Liver (tissue), 8 donors: ENCODE measurements at regions not wholly inside any gene's neighbourhood (a gene's known extent, or its start where the extent isn't known, plus 50 kb on each side); places are given as distances from the start of the nearest gene placed in this dataset.

Experiments used
- DNase-seq: peaks from one replicate; pipeline ENCODE4 v3.0.0-alpha.2; 2017; ENCODE audit warnings: low spot score
- H3K27ac ChIP-seq, 2 donors: one replicate each; pipeline ENCODE4 v1.7.0; 2013; ENCODE audit warnings: inconsistent platforms in 2 of 2, low read length in 2 of 2, control low read depth in 1 of 2, low read depth in 1 of 2, mild to moderate bottlenecking in 1 of 2
- H3K27me3 ChIP-seq, 4 donors: one replicate each; pipeline versions ENCODE4 v1.6.1 to v1.7.0; 2013; ENCODE audit warnings: low read length in 3 of 4, inconsistent platforms in 1 of 4, mild to moderate bottlenecking in 1 of 4, moderate library complexity in 1 of 4; ENCODE audit not compliant: control insufficient read depth in 4 of 4, insufficient read depth in 4 of 4
- H3K36me3 ChIP-seq, 4 donors: one replicate each; pipeline versions ENCODE4 v1.6.1 to v1.7.0; 2013; ENCODE audit warnings: low read length in 3 of 4, mild to moderate bottlenecking in 3 of 4, low read depth in 1 of 4, moderate library complexity in 1 of 4; ENCODE audit not compliant: control insufficient read depth in 4 of 4, insufficient read depth in 3 of 4
- H3K4me1 ChIP-seq, 4 donors: one replicate each; pipeline versions ENCODE4 v1.6.1 to v1.7.0; 2013; ENCODE audit warnings: low read length in 3 of 4, mild to moderate bottlenecking in 3 of 4, moderate library complexity in 1 of 4; ENCODE audit not compliant: control insufficient read depth in 4 of 4, insufficient read depth in 4 of 4
- H3K4me3 ChIP-seq, 3 donors: one replicate each; pipeline versions ENCODE4 v1.6.1 to v1.7.0; 2013; ENCODE audit warnings: low read length in 3 of 3, control low read depth in 1 of 3, low read depth in 1 of 3, mild to moderate bottlenecking in 1 of 3
- H3K9ac ChIP-seq, 2 donors: one replicate each; pipeline ENCODE4 v1.7.0; 2013; ENCODE audit warnings: low read length in 2 of 2, mild to moderate bottlenecking in 2 of 2, moderate library complexity in 2 of 2, control low read depth in 1 of 2, low read depth in 1 of 2
- H3K9me3 ChIP-seq, 4 donors: one replicate each; pipeline versions ENCODE4 v1.6.1 to v1.7.0; 2013; ENCODE audit warnings: low read length in 3 of 4; ENCODE audit not compliant: control insufficient read depth in 4 of 4
- CTCF ChIP-seq: fragments of 150-350 bp; IDR thresholded peaks from 2 replicates; pipeline ENCODE4 v1.5.1; 2017; ENCODE audit warnings: improper control_type of control experiment, low read depth, low read length; ENCODE audit not compliant: missing input control
- FOXA1 ChIP-seq: IDR thresholded peaks from 2 replicates; pipeline ENCODE4 v1.6.1; 2016; ENCODE audit warnings: antibody characterized with exemption
- FOXA2 ChIP-seq: IDR thresholded peaks from 2 replicates; pipeline ENCODE4 v1.6.1; 2016; ENCODE audit warnings: antibody characterized with exemption
- GABPA ChIP-seq, 2 donors: IDR thresholded peaks in 1 of 2; conservative IDR thresholded peaks in 1 of 2; 2 replicates each; pipeline ENCODE4 v1.6.1; 2016; ENCODE audit warnings: antibody characterized with exemption in 2 of 2, mild to moderate bottlenecking in 1 of 2, moderate library complexity in 1 of 2
- HNF4G ChIP-seq: IDR thresholded peaks from 2 replicates; pipeline ENCODE4 v1.6.1; 2016; ENCODE audit warnings: antibody characterized with exemption
- JUND ChIP-seq, 2 donors: IDR thresholded peaks; 2 replicates each; pipeline ENCODE4 v1.6.1; 2016; ENCODE audit warnings: antibody characterized with exemption in 2 of 2
- NR2F2 ChIP-seq: IDR thresholded peaks from 2 replicates; pipeline ENCODE4 v1.6.1; 2016; ENCODE audit warnings: antibody characterized with exemption
- RAD21 ChIP-seq, 2 donors: IDR thresholded peaks; 2 replicates each; pipeline ENCODE4 v1.6.1; 2016; ENCODE audit warnings: antibody characterized with exemption in 2 of 2, mild to moderate bottlenecking in 2 of 2
- REST ChIP-seq: IDR thresholded peaks from 2 replicates; pipeline ENCODE4 v1.6.1; 2016; ENCODE audit warnings: antibody characterized with exemption, mild to moderate bottlenecking
- RXRA ChIP-seq, 2 donors: IDR thresholded peaks; 2 replicates each; pipeline ENCODE4 v1.6.1; 2017 to 2018; ENCODE audit warnings: antibody characterized with exemption in 2 of 2, mild to moderate bottlenecking in 1 of 2
- SP1 ChIP-seq: IDR thresholded peaks from 2 replicates; pipeline ENCODE4 v1.6.1; 2018; ENCODE audit warnings: antibody characterized with exemption, mild to moderate bottlenecking
- TAF1 ChIP-seq: conservative IDR thresholded peaks from 2 replicates; pipeline ENCODE4 v1.6.1; 2016; ENCODE audit warnings: antibody characterized with exemption, mild to moderate bottlenecking
- ZBTB33 ChIP-seq: IDR thresholded peaks from 2 replicates; pipeline ENCODE4 v1.6.1; 2016; ENCODE audit warnings: antibody characterized with exemption
- WGBS: extraction: QIAGEN DNeasy Blood & Tissue Kit; methylation state at CpG from one replicate; pipeline ENCODE4 v1.1.7; 2013; 5-methylcytosine and 5-hydroxymethylcytosine counted together
- TF ChIP-seq, protein P1 (sequence below): IDR thresholded peaks from 2 replicates; pipeline ENCODE4 v1.6.1; 2016; ENCODE audit warnings: antibody characterized with exemption
- donor health status: healthy.
- donor health status: healthy.
- donor health status: healthy.
- donor health status: healthy.
- donor health status: healthy.

GRCh38 chr7:10720042-10720441 lies 253.6 kb upstream of the PHF14 start:
- Histone ChIP-seq H3K27ac (no peak overlapping the region), H3K9ac (no peak overlapping the region), H3K36me3 (no peaks in the 10 kb centered on the region), H3K9me3 (no peaks in the 10 kb centered on the region), H3K27me3 (no peaks in the 10 kb centered on the region), H3K4me3 (no peak overlapping the region), H3K4me1 (no peaks in the 10 kb centered on the region)
- DNase-seq = no peak
- TF ChIP-seq NR2F2 (no peak), JUND (IDR thresholded peaks at IDR 0.05) (no peak), CTCF (no peak)

GRCh38 chr7:10721289-10721688 lies 252.4 kb upstream of the PHF14 start:
- Histone ChIP-seq H3K27me3 (no peaks in the 10 kb centered on the region), H3K4me1 (no peaks in the 10 kb centered on the region), H3K9me3 (no peaks in the 10 kb centered on the region), H3K36me3 (no peaks in the 10 kb centered on the region), H3K9ac (no peak overlapping the region), H3K27ac (no peak overlapping the region), H3K4me3 (no peak overlapping the region)
- WGBS = 77% methylated on average over 3 of the region's 3 CpGs
- no peak for DNase-seq
- no peak for TF ChIP-seq HNF4G
- no peak for TF ChIP-seq TAF1
- TF ChIP-seq RAD21 (IDR thresholded peaks at IDR 0.05) = no peak
- TF ChIP-seq GABPA (IDR thresholded peaks at IDR 0.05 in 1 of 2, conservative IDR thresholded peaks at IDR 0.05 in 1 of 2) = no peak
- TF ChIP-seq RXRA (IDR thresholded peaks at IDR 0.05) = no peak
- no peak for TF ChIP-seq CTCF
- no peak for TF ChIP-seq NR2F2
- TF ChIP-seq FOXA2 = no peak
- no peak for TF ChIP-seq FOXA1
- no peak for TF ChIP-seq SP1
- no peak for TF ChIP-seq REST
- TF ChIP-seq JUND (IDR thresholded peaks at IDR 0.05) = no peak

- Histone ChIP-seq H3K9ac (no peak overlapping the region), H3K27ac (no peak overlapping the region), H3K4me3 (no peak overlapping the region), H3K9me3 (no peaks in the 10 kb centered on the region), H3K27me3 (no peaks in the 10 kb centered on the region), H3K4me1 (no peaks in the 10 kb centered on the region), H3K36me3 (no peaks in the 10 kb centered on the region)
- no peak for DNase-seq
- 70% methylated on average over 1 of the region's 1 CpG for WGBS
- TF ChIP-seq HNF4G (no peak), ZBTB33 (no peak), REST (no peak), SP1 (no peak), JUND (IDR thresholded peaks at IDR 0.05) (no peak)
- TF ChIP-seq, protein P1, sequence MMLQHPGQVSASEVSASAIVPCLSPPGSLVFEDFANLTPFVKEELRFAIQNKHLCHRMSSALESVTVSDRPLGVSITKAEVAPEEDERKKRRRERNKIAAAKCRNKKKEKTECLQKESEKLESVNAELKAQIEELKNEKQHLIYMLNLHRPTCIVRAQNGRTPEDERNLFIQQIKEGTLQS = no peak
Measured at GRCh38 chr7:10723832-10724231, 249.8 kb upstream of the PHF14 start.
